Mucosa of descending colon (tissue), 3 donors: ENCODE measurements at regions not wholly inside any gene's neighbourhood (a gene's known extent, or its start where the extent isn't known, plus 50 kb on each side); places are given as distances from the start of the nearest gene placed in this dataset.
A peak's percentile ranks its signal among the peaks of the same experiment; 100 is the strongest.

ENCODE experiments used
- ATAC-seq: fragments of 200-7000 bp; cut with Tn5 transposase; one replicate; pipeline ENCODE4 v1.9.1; 2020; ENCODE audit warnings: mild to moderate bottlenecking, moderate library complexity
- DNase-seq, 3 donors: peaks; one replicate each; pipeline ENCODE4 v3.0.0-alpha.2; 2020
- H3K36me3 ChIP-seq: fragments of 200-600 bp; one replicate; pipeline ENCODE4 v1.8.0; 2021; ENCODE audit warnings: low read depth, mild to moderate bottlenecking
- H3K4me1 ChIP-seq: fragments of 200-600 bp; one replicate; pipeline ENCODE4 v1.8.0; 2021; ENCODE audit warnings: low read depth, mild to moderate bottlenecking
- H3K4me3 ChIP-seq: fragments of 200-600 bp; one replicate; pipeline ENCODE4 v1.8.0; 2021; ENCODE audit warnings: mild to moderate bottlenecking
- H3K9me3 ChIP-seq: fragments of 200-600 bp; one replicate; pipeline ENCODE4 v1.8.0; 2021; ENCODE audit warnings: mild to moderate bottlenecking
- CTCF ChIP-seq: fragments of 200-600 bp; IDR thresholded peaks from one replicate; pipeline ENCODE4 v1.8.0; 2022; ENCODE audit warnings: antibody characterized with exemption, mild to moderate bottlenecking
- intact Hi-C, 2 donors: fragments of 100-400 bp; cut with DNase I in 1 of 2; cut with micrococcal nuclease in 1 of 2; formaldehyde crosslinking; loops; one replicate each; pipeline versions ENCODE4 v1.11.0 to v1.11.1; 2022; cut with DNase I, micrococcal nuclease
- donor health status: DM: no; HTN: no; CAD: no; lungs with moderate emphysema.
- donor health status: DM: no; HTN: no; CAD: no.
- donor health status: DM: no; HTN: yes; CAD: no.

GRCh38 chr9:107870927-107871680, 381.5 kb upstream of the KLF4 start:
- peak; percentile 79 for ATAC-seq
- TF ChIP-seq CTCF: no peak
- Histone ChIP-seq H3K36me3 (no peaks in the 10 kb centered on the region), H3K4me1 (no peaks in the 10 kb centered on the region), H3K9me3 (no peaks in the 10 kb centered on the region), H3K4me3 (no peak overlapping the region)
- no peak for DNase-seq
- intact Hi-C loops: no loop called here

- ATAC-seq (no peak), DNase-seq (no peak)
- Histone ChIP-seq H3K9me3 (no peaks in the 10 kb centered on the region), H3K4me3 (no peak overlapping the region), H3K4me1 (no peaks in the 10 kb centered on the region), H3K36me3 (no peaks in the 10 kb centered on the region)
- TF ChIP-seq CTCF: no peak
- intact Hi-C loops: no loop called here
These were observed 380.7 kb upstream of the KLF4 start for GRCh38 chr9:107870221-107870620.

- no peak for TF ChIP-seq CTCF
- DNase-seq: no peak
- intact Hi-C loops: no loop called here
- no peak for ATAC-seq
- Histone ChIP-seq H3K36me3 (no peaks in the 10 kb centered on the region), H3K9me3 (no peaks in the 10 kb centered on the region), H3K4me3 (no peak overlapping the region), H3K4me1 (no peaks in the 10 kb centered on the region)
These were observed 379.5 kb upstream of the KLF4 start for GRCh38 chr9:107869111-107869510.

GRCh38 chr9:107868186-107868585, 378.6 kb upstream of the KLF4 start:
- intact Hi-C loops: no loop called here
- H3K9me3 ChIP-seq: no peaks in the 10 kb centered on the region
- H3K4me1 ChIP-seq: no peaks in the 10 kb centered on the region
- H3K36me3 ChIP-seq: no peaks in the 10 kb centered on the region
- no peak overlapping the region for H3K4me3 ChIP-seq
- ATAC-seq (peak; percentile 32), DNase-seq (no peak)
- TF ChIP-seq CTCF: no peak

GRCh38 chr9:107867738-107868137, 378.2 kb upstream of the KLF4 start:
- H3K36me3 ChIP-seq: no peaks in the 10 kb centered on the region
- TF ChIP-seq CTCF: no peak
- ATAC-seq: no peak
- no peaks in the 10 kb centered on the region for H3K9me3 ChIP-seq
- no peak for DNase-seq
- intact Hi-C loops: no loop called here
- no peaks in the 10 kb centered on the region for H3K4me1 ChIP-seq
- H3K4me3 ChIP-seq: no peak overlapping the region
